Thoracic aorta (tissue), 2 donors: ENCODE measurements at regions not wholly inside any gene's neighbourhood (a gene's known extent, or its start where the extent isn't known, plus 50 kb on each side); places are given as distances from the start of the nearest gene placed in this dataset.

Experiments used
- ATAC-seq: fragments of 150-250 bp; one replicate; pipeline ENCODE4 v1.8.0; 2017; ENCODE audit warnings: low read depth; ENCODE audit not compliant: insufficient number of reproducible peaks, low FRiP score
- DNase-seq: peaks from one replicate; pipeline ENCODE4 v3.0.0-alpha.2; 2020; ENCODE audit warnings: low spot score
- H3K27ac ChIP-seq, 2 donors: fragments of 200-600 bp; sonication (generic); 1 replicate in 1 of 2; 2 replicates in 1 of 2; pipeline ENCODE4 v1.5.1; 2016; ENCODE audit warnings: mild to moderate bottlenecking in 2 of 2, moderate library complexity in 2 of 2
- H3K27me3 ChIP-seq: fragments of 200-600 bp; sonication (generic); replicated peaks from 2 replicates; pipeline ENCODE4 v1.6.0; 2016; ENCODE audit warnings: mild to moderate bottlenecking; ENCODE audit not compliant: insufficient read depth
- H3K36me3 ChIP-seq: fragments of 200-600 bp; sonication (generic); one replicate; pipeline ENCODE4 v1.5.1; 2016
- H3K4me1 ChIP-seq, 2 donors: fragments of 200-600 bp; sonication (generic); 1 replicate in 1 of 2; 2 replicates in 1 of 2; pipeline versions ENCODE4 v1.5.1 to v1.6.0; 2016; ENCODE audit warnings: low read depth in 2 of 2, mild to moderate bottlenecking in 1 of 2; ENCODE audit not compliant: control insufficient read depth in 1 of 2
- H3K4me3 ChIP-seq: fragments of 200-600 bp; sonication (generic); 2 replicates; pipeline ENCODE4 v1.5.1; 2016; ENCODE audit warnings: mild to moderate bottlenecking
- H3K9me3 ChIP-seq: fragments of 200-600 bp; sonication (generic); 2 replicates; pipeline ENCODE4 v1.5.1; 2016
- CTCF ChIP-seq: fragments of 200-600 bp; sonication (generic); IDR thresholded peaks from one replicate; pipeline ENCODE4 v1.5.1; 2019; ENCODE audit warnings: antibody characterized with exemption

- ATAC-seq, result no peak
- no peaks in the 10 kb centered on the region for H3K36me3 ChIP-seq
- no peak for DNase-seq
- no peak overlapping the region for H3K4me3 ChIP-seq
- H3K27me3 ChIP-seq, result no peaks in the 10 kb centered on the region
- H3K4me1 ChIP-seq, result no peaks in the 10 kb centered on the region
- H3K9me3 ChIP-seq, result no peaks in the 10 kb centered on the region
- H3K27ac ChIP-seq, result no peak overlapping the region
- TF ChIP-seq CTCF, result no peak
These were observed 227.9 kb downstream of the TEX29 start for GRCh38 chr13:111548301-111548700.

- Histone ChIP-seq H3K9me3 (no peaks in the 10 kb centered on the region), H3K4me3 (no peak overlapping the region), H3K27ac (no peak overlapping the region), H3K27me3 (no peaks in the 10 kb centered on the region), H3K4me1 (no peaks in the 10 kb centered on the region), H3K36me3 (no peaks in the 10 kb centered on the region)
- ATAC-seq (no peak), DNase-seq (no peak)
- TF ChIP-seq CTCF, result no peak
These were observed 228.4 kb downstream of the TEX29 start for GRCh38 chr13:111548805-111549204.

- Histone ChIP-seq H3K4me3 (no peak overlapping the region), H3K9me3 (no peaks in the 10 kb centered on the region), H3K27me3 (no peaks in the 10 kb centered on the region), H3K27ac (no peak overlapping the region), H3K4me1 (no peaks in the 10 kb centered on the region), H3K36me3 (no peaks in the 10 kb centered on the region)
- TF ChIP-seq CTCF, result no peak
- no peak for ATAC-seq
- DNase-seq, result no peak
These were observed 229.0 kb downstream of the TEX29 start for GRCh38 chr13:111549464-111549863.

GRCh38 chr13:111550062-111550461 lies 229.6 kb downstream of the TEX29 start:
- ATAC-seq (no peak), DNase-seq (no peak)
- no peaks in the 10 kb centered on the region for H3K36me3 ChIP-seq
- H3K4me1 ChIP-seq, result no peaks in the 10 kb centered on the region
- no peaks in the 10 kb centered on the region for H3K27me3 ChIP-seq
- H3K9me3 ChIP-seq, result no peaks in the 10 kb centered on the region
- H3K4me3 ChIP-seq, result no peak overlapping the region
- no peak overlapping the region for H3K27ac ChIP-seq
- TF ChIP-seq CTCF, result no peak

GRCh38 chr13:111551204-111551820 lies 230.9 kb downstream of the TEX29 start:
- Histone ChIP-seq H3K27ac (no peak overlapping the region), H3K36me3 (no peaks in the 10 kb centered on the region), H3K4me3 (no peak overlapping the region), H3K4me1 (no peaks in the 10 kb centered on the region), H3K27me3 (no peaks in the 10 kb centered on the region), H3K9me3 (no peaks in the 10 kb centered on the region)
- ATAC-seq, result no peak
- TF ChIP-seq CTCF, result no peak
- no peak for DNase-seq
